ENCODE measurements at regions not wholly inside any gene's neighbourhood (a gene's known extent, or its start where the extent isn't known, plus 50 kb on each side); places are given as distances from the start of the nearest gene placed in this dataset.

DNA sequence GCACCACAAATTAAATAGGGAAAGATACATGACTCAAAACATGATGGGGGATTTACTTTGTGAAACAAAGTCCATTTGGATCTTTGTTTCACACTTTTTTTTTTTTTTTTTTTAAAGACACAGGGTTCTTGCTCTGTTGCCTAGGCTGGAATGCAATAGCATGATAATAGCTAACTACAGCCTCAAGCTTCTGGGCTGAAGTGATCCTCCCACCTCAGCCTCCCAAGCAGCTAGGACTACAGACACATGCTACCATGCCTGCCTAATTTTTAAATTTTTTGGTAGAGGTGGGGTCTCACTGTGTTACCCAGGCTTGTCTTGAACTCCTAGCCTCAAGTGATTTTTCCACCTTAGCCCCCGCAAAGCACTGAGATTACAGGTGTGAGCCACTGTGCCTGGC, 172.6 kb upstream of the KLF14 start:
- no peak for FAIRE-seq
- Histone ChIP-seq H3K27me3 (ENCODE audit: control insufficient read depth, insufficient read depth, low read length) (no peaks in the 10 kb centered on the region), H3K36me3 (ENCODE audit: control insufficient read depth, insufficient read depth, low read length) (no peaks in the 10 kb centered on the region), H3K4me3 (ENCODE audit: low read depth, low read length) (no peak overlapping the region)
- no peak for DNase-seq (ENCODE audit: low read depth)
- TF ChIP-seq, protein P1, sequence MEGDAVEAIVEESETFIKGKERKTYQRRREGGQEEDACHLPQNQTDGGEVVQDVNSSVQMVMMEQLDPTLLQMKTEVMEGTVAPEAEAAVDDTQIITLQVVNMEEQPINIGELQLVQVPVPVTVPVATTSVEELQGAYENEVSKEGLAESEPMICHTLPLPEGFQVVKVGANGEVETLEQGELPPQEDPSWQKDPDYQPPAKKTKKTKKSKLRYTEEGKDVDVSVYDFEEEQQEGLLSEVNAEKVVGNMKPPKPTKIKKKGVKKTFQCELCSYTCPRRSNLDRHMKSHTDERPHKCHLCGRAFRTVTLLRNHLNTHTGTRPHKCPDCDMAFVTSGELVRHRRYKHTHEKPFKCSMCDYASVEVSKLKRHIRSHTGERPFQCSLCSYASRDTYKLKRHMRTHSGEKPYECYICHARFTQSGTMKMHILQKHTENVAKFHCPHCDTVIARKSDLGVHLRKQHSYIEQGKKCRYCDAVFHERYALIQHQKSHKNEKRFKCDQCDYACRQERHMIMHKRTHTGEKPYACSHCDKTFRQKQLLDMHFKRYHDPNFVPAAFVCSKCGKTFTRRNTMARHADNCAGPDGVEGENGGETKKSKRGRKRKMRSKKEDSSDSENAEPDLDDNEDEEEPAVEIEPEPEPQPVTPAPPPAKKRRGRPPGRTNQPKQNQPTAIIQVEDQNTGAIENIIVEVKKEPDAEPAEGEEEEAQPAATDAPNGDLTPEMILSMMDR (IDR thresholded peaks at IDR 0.05; ENCODE audit: insufficient read depth, low read length, severe bottlenecking) = no peak

DNA sequence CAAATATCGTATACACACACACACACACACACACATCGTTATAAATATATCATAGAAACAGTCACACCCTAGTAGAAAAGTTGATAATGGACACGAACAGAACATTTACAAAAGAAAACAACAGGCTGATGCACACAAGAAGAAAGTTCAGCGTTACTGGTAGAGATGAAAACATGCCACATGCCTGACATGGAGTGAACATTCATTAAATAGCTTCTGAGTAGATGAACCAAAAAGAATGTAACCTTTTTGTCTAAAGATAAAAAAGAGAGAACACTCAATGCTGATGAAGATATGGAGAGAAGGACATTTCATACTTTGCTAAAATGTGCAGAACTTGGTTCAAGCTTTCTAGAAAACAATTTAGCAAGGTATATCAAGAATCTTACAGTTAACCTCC, 173.4 kb upstream of the KLF14 start:
- DNase-seq (ENCODE audit: low read depth) = no peak
- Histone ChIP-seq H3K36me3 (ENCODE audit: control insufficient read depth, insufficient read depth, low read length) (no peaks in the 10 kb centered on the region), H3K4me3 (ENCODE audit: low read depth, low read length) (no peak overlapping the region), H3K27me3 (ENCODE audit: control insufficient read depth, insufficient read depth, low read length) (no peaks in the 10 kb centered on the region)
- TF ChIP-seq, protein P1 (IDR thresholded peaks at IDR 0.05; ENCODE audit: insufficient read depth, low read length, severe bottlenecking) = no peak
- FAIRE-seq = no peak

DNA sequence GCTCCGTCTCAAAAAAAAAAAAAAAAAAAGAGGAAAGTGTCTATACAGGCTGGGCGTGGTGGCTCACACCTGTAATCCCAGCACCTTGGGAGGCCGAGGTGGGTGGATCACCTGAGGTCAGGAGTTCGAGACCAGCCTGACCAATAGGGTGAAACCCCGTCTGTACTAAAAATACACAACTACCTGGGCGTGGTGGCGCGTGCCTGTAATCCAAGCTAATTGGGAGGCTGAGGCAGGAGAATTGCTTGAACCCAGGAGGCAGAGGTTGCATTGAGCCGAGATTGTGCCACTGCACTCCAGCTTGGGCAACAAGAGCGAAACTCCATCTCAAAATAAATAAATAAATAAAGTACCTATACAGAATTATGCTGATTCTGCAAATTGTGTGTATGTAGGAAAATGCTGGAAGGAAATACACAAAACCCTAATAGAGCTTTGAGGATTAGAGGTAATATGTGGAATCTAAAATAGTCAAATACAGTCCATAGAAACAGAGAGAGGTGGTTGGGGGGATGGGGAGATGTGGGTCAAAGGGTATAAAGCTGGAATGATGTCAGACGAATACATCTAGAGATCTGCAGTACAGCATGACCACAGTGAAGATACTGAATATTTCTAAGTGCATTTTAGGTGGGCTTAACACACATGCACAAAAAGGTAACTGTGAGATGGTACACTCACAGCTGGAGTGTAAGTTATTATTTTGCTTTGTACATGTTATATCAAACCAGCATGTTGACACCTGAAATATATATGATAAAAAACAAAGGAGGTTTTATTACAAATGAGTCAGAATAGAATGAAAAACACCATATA, 174.5 kb upstream of the KLF14 start:
- no peaks in the 10 kb centered on the region for H3K27me3 ChIP-seq (ENCODE audit: control insufficient read depth, insufficient read depth, low read length)
- FAIRE-seq = no peak
- H3K36me3 ChIP-seq (ENCODE audit: control insufficient read depth, insufficient read depth, low read length) = no peaks in the 10 kb centered on the region
- DNase-seq (ENCODE audit: low read depth) = no peak
- no peak overlapping the region for H3K4me3 ChIP-seq (ENCODE audit: low read depth, low read length)
- TF ChIP-seq, protein P1 (IDR thresholded peaks at IDR 0.05; ENCODE audit: insufficient read depth, low read length, severe bottlenecking) = no peak

DNA sequence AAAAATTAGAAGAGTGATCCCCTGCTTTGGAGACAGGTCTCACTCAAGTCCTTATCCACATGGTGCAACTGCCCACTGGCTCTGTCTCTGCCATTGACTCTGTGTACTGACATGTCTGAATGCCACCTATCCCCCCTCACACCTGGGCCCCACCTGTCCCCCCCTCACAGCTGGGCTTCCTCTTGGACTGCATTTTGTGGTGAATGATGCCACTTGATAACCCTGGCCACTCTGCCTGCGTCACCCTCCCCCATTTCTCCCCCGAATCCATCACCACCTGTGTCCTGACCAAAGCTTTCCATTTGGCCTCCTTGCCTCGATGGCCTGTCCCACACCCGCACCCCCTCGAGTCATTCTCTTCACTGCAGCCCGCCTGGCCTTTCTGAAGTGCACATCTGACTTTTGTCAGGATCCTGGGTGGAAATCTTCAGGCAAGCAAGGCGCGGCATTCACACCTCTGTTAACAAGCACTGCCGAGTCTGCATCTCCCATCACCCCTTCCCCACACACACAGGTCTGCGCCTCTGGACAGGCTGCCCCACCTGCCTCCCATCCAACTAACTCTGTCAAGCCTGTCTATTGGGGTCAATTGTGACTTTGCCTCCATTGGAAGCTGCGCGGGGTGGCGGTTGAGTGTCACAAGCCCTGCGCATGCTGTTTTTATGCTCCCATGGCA, 175.3 kb upstream of the KLF14 start:
- no peak for FAIRE-seq
- TF ChIP-seq, protein P1 (IDR thresholded peaks at IDR 0.05; ENCODE audit: insufficient read depth, low read length, severe bottlenecking) = no peak
- no peak for DNase-seq (ENCODE audit: low read depth)
- Histone ChIP-seq H3K36me3 (ENCODE audit: control insufficient read depth, insufficient read depth, low read length) (no peaks in the 10 kb centered on the region), H3K27me3 (ENCODE audit: control insufficient read depth, insufficient read depth, low read length) (no peaks in the 10 kb centered on the region), H3K4me3 (ENCODE audit: low read depth, low read length) (no peak overlapping the region)

DNA sequence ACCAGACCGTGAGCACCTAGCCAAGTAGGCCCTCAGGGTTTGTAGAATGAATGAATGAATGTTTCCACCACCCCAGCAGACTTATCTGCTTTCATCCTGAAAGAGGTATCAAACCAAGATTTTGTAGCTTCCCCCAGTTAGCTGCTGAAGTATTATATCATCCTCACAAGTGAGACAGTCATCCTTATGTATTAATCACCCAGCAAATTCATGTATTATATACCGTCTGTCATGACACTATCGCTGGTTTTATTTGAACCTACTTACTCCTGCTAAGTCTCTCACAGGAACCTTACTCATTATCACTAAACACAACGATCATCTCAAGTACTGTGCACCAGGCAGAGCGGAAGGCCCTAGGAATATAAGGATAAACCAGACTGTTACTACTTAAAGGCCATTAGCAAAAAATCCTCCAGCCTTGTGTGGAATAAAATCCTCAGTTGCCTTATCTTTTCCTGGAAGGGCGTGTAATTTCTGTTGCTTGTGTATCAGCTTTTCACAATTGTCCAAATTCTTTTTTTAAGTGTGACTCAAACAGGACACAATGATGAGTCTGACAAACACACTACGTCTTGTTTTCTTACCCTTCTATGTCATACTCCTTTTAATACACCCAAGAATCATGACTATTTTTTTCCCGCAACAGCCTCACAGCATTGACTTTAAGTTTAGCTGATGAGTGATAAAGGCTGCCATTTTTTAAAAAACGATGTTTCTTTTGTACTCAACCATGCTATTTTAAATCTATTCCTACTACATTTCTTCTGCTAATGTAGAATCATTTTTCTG, 176.1 kb upstream of the KLF14 start:
- Histone ChIP-seq H3K4me3 (ENCODE audit: low read depth, low read length) (peak overlapping the region; percentile 48), H3K27me3 (ENCODE audit: control insufficient read depth, insufficient read depth, low read length) (no peaks in the 10 kb centered on the region), H3K36me3 (ENCODE audit: control insufficient read depth, insufficient read depth, low read length) (no peaks in the 10 kb centered on the region)
- DNase-seq (ENCODE audit: low read depth) = peak; percentile 83
- TF ChIP-seq, protein P1 (IDR thresholded peaks at IDR 0.05; ENCODE audit: insufficient read depth, low read length, severe bottlenecking) = no peak
- FAIRE-seq = no peak

Data from bronchial epithelial cell (primary cell).